GM21423 (cell line): ENCODE measurements at regions not wholly inside any gene's neighbourhood (a gene's known extent, or its start where the extent isn't known, plus 50 kb on each side); places are given as distances from the start of the nearest gene placed in this dataset.
"Not testable (repeated sequence)": the region's sequence is repeated elsewhere in the genome, so short reads cannot be mapped to it uniquely, and the experiment has no call there.

Source experiments
- ATAC-seq: cut with Tn5 transposase; IDR thresholded peaks from one replicate; pipeline ENCODE4 v1.9.1; 2021; ENCODE audit warnings: mild to moderate bottlenecking, moderate library complexity; ENCODE audit not compliant: unreplicated experiment

GRCh38 chr3:195669310-195669709 lies 51.5 kb upstream of the MUC20 start:
- ATAC-seq = not testable (repeated sequence)

DNA sequence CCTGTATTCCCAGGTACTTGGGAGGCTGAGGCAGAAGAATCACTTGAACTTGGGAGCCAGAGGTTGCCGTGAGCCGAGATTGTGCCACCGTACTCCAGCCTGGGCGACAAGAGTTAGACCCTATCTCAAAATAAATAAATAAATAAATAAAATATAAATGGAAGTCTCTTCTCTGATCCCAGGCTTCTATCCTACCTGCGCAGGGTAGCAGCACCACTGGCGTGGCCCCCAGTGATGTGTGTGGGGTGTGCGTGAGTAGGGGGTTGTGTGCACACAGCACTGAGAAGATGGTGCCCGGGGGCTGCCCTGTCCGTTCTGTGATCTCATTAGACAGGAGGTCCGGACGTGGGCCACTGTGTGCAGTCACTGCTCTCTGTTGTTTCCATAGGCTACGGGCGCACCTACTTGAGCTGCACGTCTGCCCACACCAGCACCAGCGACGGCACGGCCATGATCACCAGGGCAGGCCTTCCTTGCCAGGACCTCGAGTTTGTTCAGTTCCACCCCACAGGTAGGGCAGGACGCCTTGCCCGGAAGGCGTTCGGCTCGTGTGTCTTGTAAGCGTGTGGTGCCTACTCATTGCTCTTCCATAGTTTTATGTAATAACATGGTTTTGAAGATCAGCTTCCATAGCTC lies 52.5 kb upstream of the MUC20 start:
- ATAC-seq = not testable (repeated sequence)

DNA sequence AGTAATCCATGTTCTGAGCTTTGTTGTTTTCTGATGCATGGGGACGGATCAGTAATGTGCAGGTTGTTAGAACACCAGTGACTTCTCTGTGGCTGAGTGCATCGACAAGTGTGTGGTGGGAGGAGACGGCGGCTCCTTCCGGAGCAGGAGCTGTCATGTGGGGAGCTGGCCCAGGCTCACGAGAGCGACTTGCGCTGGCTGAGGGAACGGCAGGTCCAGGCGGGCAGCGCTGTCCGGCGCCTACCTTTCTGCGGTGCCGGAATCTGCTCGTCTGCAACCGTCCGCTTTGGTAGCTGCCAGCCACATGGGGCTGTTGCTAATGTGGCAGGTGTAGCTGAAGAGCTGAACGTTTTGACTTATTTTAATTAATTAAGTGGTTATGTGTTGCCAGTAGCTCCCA lies 55.5 kb upstream of the MUC20 start:
- not testable (repeated sequence) for ATAC-seq

DNA sequence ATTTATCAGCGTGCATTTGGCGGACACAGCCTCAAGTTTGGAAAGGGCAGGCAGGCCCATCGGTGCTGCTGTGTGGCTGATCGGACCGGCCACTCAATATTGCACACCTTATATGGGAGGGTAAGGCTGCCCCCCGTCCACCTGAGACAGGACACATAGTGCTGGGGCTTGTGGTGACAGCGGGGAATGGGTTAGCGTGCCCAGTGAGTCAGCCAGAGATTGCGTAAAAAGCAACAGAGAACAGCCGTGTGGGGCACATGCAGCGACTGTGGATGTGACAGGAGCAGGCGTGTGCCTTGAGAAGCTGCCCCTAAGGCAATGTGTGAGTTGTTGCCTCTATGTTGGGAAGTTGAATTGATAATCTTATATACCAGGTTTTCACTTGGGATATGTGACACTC lies 56.6 kb upstream of the MUC20 start:
- ATAC-seq = not testable (repeated sequence)

DNA sequence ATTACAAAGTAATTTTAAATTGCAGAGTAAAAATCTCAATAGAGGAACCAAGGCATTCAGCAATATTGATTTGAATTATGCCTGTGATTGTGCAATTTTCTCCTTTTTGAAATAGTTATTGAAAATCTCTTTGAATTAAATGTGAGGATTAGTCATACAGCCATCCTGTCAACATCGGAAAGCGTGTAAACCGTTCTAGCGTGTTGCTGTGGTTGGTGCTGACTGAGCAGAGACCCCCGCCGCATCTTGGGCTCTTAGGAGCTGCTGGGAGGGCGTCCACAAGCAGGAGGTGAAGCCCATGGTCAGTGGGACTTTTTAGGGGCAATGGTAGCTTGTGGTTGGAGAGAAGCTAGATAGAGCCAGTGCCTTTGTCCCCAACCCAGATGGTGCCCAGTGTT lies 61.6 kb upstream of the MUC20 start:
- ATAC-seq = not testable (repeated sequence)

- ATAC-seq = peak; percentile 33
These were observed 62.2 kb upstream of the MUC20 start for GRCh38 chr3:195658381-195659135.

DNA sequence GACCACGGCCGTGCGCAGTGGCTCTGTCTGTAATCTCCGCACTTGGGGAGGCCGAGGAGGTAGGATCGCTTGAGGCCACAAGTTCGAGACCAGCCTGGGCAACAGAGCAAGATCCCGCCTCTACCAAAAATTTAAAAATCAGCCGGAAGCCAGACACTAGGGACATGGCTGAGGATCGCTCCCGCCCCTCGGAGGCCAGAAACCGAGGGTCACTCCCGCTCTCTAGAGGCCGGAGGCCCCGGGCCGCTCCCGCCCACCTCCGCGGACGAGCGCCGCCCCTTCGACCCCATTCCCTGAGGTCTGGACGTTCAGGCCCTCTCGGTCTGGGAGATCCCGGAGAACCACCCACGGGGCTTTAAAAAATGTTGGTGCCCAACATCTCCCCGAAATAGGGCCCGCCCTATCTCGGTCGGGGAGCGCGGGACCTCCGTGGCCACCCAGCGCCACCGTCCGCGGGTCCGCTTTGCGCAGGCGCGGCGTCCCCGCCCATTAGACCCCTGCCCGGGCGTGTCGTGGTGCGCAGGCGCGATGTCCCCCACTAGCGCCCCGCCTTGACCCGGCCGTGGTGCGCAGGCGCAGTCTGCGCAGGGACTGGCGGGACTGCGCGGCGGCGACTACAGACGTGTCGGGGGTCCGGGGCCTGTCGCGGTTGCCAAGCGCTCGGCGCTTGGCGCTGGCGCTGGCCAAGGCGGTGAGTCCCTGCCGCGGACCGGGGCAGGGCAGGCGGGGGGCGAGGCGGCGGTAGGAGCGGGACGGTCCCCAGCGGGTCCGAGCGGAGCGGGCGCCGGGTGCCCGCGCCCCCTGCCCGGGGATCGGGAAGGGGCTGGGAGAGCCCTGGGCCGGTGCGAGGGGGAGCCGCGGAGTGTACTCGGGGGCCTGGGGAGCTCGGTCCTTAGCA lies 63.1 kb upstream of the MUC20 start:
- peak; percentile 84 for ATAC-seq

- not testable (repeated sequence) for ATAC-seq
These were observed 64.7 kb upstream of the MUC20 start for GRCh38 chr3:195656091-195656490.

- not testable (repeated sequence) for ATAC-seq
These were observed 66.0 kb upstream of the MUC20 start for GRCh38 chr3:195654746-195655145.

DNA sequence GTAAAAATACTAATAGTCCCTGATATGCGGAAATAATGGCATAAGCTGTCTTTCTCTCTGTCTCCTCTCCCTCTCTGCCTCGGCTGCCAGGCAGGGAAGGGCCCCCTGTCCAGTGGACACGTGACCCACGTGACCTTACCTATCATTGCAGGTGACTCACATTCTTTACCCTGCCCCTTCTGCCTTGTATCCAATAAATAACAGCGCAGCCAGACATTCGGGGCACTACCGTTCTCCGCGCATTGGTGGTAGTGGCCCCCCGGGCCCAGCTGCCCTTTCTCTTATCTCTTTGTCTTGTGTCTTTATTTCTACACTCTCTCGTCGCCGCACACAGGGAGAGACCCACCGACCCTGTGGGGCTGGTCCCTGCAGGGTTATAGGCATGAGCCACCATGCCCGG lies 66.6 kb upstream of the MUC20 start:
- ATAC-seq = not testable (repeated sequence)

DNA sequence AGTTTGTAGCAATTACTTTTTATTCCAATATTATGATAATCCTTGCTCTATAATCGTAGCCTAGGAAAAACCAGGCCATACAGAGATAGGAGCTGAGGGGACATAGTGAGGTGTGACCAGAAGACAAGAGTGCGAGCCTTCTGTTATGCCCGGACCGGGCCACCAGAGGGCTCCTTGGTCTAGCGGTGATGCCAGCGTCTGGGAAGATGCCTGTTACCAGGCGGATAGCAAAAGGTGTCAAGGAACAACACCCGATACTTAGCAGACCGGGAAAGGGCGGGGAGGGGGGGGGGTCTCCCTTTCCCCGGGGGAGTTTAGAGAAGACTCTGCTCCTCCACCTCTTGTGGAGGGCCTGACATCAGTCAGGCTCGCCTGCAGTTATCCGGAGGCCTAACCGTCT lies 67.1 kb upstream of the MUC20 start:
- ATAC-seq = not testable (repeated sequence)

DNA sequence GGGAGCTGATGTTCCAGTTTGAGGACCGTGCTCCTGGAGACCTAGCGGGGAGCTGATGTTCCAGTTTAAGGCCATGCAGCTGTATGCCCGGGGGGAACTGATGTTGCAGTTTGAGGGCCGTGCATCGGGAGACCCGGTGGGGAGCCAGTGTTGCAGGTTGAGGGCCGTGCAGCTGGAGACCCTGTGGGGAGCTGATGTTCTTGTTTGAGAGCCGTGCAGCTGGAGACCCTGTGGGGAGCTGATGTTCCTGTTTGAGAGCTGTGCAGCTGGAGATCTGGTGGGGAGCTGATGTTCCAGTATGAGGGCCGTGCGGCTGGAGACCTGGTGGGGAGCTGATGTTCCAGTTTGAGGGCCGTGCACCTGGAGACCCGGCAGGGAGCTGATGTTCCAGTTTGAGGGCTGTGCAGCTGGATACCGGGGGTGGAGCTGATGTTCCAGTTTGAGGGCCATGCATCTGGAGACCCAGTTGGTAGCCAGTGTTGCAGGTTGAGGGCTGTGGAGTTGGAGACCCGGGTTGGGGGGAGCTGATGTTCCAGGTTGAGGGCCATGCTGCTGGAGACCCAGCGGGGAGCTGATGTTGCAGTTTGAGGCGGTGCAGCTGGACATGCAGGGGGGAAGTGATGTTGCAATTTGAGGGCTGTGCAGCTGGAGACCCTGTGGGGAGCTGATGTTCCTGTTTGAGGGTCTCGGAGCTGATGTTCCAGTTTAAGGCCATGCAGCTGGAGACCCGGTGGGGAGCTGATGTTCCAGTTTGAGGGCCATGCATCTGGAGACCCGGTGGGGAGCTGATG lies 64.4 kb upstream of the APOD start:
- ATAC-seq = not testable (repeated sequence)

- ATAC-seq = not testable (repeated sequence)
These were observed 62.1 kb upstream of the APOD start for GRCh38 chr3:195645872-195646271.

DNA sequence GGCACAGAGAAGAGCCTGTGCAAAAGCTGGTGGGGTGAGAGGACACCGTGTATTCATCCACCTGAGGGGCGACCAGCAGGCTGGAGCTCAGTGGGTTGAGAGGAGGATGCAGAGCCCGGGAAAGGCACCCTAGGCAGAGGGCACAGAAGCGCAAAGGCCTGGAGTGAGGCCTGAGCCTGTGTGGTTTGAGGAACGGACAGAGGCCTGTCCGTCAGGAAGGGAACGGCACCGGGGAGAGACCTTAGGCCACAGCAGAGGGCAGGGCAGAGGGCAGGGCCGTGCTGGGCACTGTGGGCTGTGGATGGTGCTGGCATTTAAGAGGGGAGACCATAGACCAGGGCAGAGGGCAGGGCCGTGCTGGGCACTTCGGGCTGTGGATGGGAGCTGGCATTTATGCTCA lies 59.5 kb upstream of the APOD start:
- not testable (repeated sequence) for ATAC-seq

GRCh38 chr3:195642311-195642710 lies 58.6 kb upstream of the APOD start:
- ATAC-seq = not testable (repeated sequence)

- ATAC-seq = not testable (repeated sequence)
These were observed 54.7 kb upstream of the APOD start for GRCh38 chr3:195638456-195638855.

DNA sequence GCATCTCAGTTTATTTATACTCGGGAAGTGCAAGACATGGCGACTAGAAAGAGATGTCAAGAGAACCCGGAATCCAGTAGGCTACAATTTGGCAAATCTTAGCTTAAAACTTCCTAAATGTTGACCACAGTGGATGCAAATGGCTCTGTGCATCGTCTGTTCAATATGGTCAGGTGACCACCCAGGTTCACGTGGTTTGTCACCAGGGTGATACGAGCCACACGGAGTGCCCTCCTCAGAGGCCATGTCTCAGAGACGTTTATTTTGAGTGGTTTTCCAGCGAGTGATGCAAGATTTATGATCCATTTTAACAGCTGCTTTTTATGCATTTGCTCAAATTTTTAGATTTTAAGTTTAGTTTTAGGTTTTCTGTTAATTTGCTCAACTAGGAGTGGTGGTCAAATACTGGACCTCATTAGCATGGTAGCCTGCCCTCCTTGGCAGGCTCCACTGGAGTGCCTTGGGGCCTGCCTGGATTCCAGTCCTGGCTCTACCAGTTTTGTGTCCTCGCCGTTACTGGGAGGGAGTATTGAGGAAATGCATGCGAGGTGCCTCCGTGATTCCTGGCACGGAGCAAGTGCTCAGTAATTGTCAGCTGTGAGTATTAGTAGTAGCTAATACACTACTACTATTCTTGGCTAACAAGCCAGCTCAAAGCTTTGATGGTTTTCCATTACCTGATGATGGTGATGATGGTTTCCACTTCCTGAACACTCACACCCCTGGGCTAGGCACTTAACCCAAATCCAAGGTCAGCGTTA lies 53.9 kb upstream of the APOD start:
- ATAC-seq = not testable (repeated sequence)

DNA sequence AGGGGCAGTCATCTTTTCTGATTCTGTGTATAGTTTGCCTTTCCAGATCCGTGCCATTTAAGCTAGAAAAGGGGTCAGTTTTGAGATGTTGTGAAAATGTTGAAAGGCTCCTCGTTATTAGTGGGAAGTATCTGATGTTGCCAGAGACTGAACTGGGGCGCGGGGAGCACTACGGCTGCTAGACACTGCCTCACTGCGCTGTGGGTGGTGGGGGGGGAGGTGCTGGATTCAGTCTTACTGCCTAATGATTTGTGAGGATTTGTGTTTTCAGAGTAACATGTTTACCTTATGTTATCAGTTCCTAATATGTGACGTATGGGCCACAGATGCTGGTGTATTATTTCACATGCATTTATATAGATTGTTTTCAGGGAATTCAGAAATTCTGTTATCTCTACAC lies 53.3 kb upstream of the APOD start:
- ATAC-seq = not testable (repeated sequence)

DNA sequence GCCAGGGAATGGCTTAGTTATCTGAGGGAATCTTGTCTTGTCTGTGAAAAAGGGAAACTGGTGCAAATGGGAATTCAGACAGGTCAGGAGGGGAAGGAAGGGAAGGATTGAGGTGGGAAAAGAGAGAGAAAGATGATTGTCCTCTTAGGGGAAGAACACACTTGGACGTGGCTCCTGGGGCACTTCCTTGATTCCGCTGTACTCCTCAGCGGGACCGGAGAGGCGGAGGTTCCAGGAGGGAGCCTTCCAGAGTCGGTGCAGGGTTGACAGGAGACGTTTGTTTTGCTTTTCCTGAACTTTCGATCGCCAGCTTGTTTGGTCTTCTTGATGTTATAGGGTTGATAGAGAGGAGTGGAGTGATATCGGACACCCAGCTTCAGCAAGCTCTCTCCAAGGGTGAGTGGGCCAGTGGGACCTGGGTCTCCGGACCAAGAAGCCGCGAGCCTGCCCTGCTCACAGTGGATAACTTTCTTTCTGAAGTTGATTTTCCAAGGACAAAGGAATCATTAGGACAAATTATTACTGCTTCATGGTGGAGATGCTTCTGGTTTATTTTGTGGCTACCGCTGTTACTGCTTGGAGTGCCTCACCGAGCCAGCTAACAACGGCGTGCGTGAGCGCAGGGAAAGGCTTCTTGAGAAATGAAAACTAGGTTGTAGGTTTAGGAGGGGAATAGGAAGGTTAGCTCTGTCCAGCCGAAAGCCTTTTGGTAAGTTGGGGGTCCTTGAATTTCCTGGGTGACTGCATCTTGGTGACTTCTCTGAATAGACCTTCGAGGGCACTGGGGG lies 52.4 kb upstream of the APOD start:
- not testable (repeated sequence) for ATAC-seq
